ENCODE measurements at regions not wholly inside any gene's neighbourhood (a gene's known extent, or its start where the extent isn't known, plus 50 kb on each side); places are given as distances from the start of the nearest gene placed in this dataset.

DNA sequence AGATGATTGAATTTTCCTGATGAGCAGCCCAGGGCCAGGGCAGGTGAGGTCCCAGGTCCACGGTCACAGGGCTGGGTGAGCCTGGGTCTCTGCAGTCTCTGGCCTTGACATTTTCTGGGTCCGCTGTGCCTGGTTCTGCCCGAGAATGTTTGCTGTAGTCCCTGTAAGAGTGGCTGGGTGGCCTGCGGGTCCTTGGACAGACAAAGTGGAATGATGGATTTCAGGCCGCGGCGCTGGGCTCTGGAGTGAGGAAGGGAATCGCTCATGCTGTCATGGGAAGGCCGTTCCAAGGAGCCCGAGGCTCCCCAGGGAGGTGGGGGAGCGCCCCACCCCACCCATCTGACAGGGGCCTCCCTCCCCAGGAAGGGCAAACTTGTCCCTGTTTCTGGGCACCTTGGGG, 153.5 kb upstream of the CIBAR2 start:
- TF ChIP-seq, protein P1, sequence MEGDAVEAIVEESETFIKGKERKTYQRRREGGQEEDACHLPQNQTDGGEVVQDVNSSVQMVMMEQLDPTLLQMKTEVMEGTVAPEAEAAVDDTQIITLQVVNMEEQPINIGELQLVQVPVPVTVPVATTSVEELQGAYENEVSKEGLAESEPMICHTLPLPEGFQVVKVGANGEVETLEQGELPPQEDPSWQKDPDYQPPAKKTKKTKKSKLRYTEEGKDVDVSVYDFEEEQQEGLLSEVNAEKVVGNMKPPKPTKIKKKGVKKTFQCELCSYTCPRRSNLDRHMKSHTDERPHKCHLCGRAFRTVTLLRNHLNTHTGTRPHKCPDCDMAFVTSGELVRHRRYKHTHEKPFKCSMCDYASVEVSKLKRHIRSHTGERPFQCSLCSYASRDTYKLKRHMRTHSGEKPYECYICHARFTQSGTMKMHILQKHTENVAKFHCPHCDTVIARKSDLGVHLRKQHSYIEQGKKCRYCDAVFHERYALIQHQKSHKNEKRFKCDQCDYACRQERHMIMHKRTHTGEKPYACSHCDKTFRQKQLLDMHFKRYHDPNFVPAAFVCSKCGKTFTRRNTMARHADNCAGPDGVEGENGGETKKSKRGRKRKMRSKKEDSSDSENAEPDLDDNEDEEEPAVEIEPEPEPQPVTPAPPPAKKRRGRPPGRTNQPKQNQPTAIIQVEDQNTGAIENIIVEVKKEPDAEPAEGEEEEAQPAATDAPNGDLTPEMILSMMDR (IDR thresholded peaks at IDR 0.05): no peak
- TF ChIP-seq POLR2A (IDR thresholded peaks at IDR 0.05): no peak
- TF ChIP-seq EP300 (IDR thresholded peaks at IDR 0.05; ENCODE audit: low read depth): no peak
- no peak for TF ChIP-seq POLR2AphosphoS5 (IDR thresholded peaks at IDR 0.05)
